ENCODE measurements at regions not wholly inside any gene's neighbourhood (a gene's known extent, or its start where the extent isn't known, plus 50 kb on each side); places are given as distances from the start of the nearest gene placed in this dataset.

DNA sequence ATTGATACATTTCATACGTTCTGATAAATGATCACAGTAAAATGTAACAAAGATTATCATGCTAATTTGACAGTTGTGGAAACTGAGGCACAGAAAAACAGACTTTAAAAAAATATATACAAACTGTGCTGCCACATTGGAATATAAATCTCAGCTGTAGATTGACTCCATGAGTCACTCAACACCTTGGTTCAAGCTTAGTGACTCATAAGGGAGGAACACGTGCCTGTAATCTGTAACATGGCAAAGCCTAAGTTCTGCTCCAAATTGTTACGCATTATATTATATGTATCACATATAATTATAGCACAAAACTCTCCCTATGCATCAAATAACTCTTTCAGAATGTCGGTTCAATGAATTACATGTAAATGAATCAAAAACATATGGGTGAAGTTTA, 1047.5 kb downstream of the GATA3 start:
- Histone ChIP-seq H3K9me3 (no peaks in the 10 kb centered on the region), H3K36me3 (ENCODE audit: control insufficient read depth, insufficient read depth, low read length) (no peaks in the 10 kb centered on the region), H3K4me1 (no peaks in the 10 kb centered on the region), H3K27me3 (replicated peaks; ENCODE audit: control insufficient read depth, insufficient read depth, low read length) (no peaks in the 10 kb centered on the region), H3K4me3 (ENCODE audit: low read depth, low read length) (no peak overlapping the region)
- DNase-seq, result no peak
- no peak overlapping the region for H3K4me3 Mint-ChIP-seq (ENCODE audit: unreplicated experiment)
- no peaks in the 10 kb centered on the region for H3K27me3 Mint-ChIP-seq (ENCODE audit: insufficient read depth, unreplicated experiment)
- BruUV-seq (replicated peaks), result no TSS peak
- POLR2A ChIA-PET, result no interaction called here
- no peaks in the 10 kb centered on the region for H3K9me3 Mint-ChIP-seq (ENCODE audit: unreplicated experiment)
- H3K36me3 Mint-ChIP-seq (ENCODE audit: insufficient read depth, unreplicated experiment), result no peaks in the 10 kb centered on the region
- no peaks in the 10 kb centered on the region for H3K4me1 Mint-ChIP-seq (ENCODE audit: low read depth, unreplicated experiment)
- intact Hi-C loops (cut with micrococcal nuclease; ENCODE audit: unreplicated experiment), result no loop called here
- H3K27ac Mint-ChIP-seq (ENCODE audit: unreplicated experiment), result no peak overlapping the region
- no peak for TF ChIP-seq CTCF (IDR thresholded peaks at IDR 0.05; ENCODE audit: insufficient read depth in 1 of 2, low read depth in 1 of 2, low read length in 1 of 2, severe bottlenecking in 1 of 2, unreplicated experiment in 1 of 2)
- CTCF ChIA-PET, result no interaction called here

GRCh38 chr10:9103301-9103700, 1048.8 kb downstream of the GATA3 start:
- POLR2A ChIA-PET, result no interaction called here
- no peaks in the 10 kb centered on the region for H3K27me3 Mint-ChIP-seq (ENCODE audit: insufficient read depth, unreplicated experiment)

DNA sequence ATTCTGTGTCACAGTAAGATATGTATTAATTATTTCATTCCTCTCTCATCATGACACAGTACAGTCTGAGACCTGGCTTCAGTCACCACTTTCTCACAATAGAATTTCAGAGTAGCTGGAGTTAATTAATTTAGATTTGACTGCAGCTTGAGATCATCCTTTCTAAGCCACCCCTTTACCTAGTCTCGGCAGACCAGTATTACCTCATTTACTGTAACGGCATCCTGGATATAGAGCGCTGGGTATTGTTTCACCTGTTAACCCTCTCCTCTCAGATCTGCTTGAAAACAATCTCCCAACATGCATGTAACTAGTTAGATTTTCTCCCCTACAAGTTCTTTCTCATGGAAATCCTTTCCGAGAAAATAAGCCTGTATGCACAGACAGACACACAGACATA, 1057.5 kb downstream of the GATA3 start:
- Mint-ChIP-seq H3K9me3 (ENCODE audit: unreplicated experiment) (no peaks in the 10 kb centered on the region), H3K36me3 (ENCODE audit: insufficient read depth, unreplicated experiment) (no peaks in the 10 kb centered on the region), H3K4me1 (ENCODE audit: low read depth, unreplicated experiment) (no peaks in the 10 kb centered on the region), H3K27ac (ENCODE audit: unreplicated experiment) (no peak overlapping the region), H3K27me3 (ENCODE audit: insufficient read depth, unreplicated experiment) (no peaks in the 10 kb centered on the region), H3K4me3 (ENCODE audit: unreplicated experiment) (no peak overlapping the region)
- Histone ChIP-seq H3K9me3 (no peaks in the 10 kb centered on the region), H3K36me3 (ENCODE audit: control insufficient read depth, insufficient read depth, low read length) (no peaks in the 10 kb centered on the region), H3K4me3 (ENCODE audit: low read depth, low read length) (no peak overlapping the region), H3K27me3 (replicated peaks; ENCODE audit: control insufficient read depth, insufficient read depth, low read length) (no peaks in the 10 kb centered on the region), H3K4me1 (no peaks in the 10 kb centered on the region)
- BruUV-seq (replicated peaks), result no TSS peak
- no peak for TF ChIP-seq CTCF (IDR thresholded peaks at IDR 0.05; ENCODE audit: insufficient read depth in 1 of 2, low read depth in 1 of 2, low read length in 1 of 2, severe bottlenecking in 1 of 2, unreplicated experiment in 1 of 2)
- ChIA-PET POLR2A (no interaction called here), CTCF (no interaction called here)
- DNase-seq, result no peak
- intact Hi-C loops (cut with micrococcal nuclease; ENCODE audit: unreplicated experiment), result no loop called here

More at GRCh38 chr10:9103301-9103700, 1048.8 kb downstream of the GATA3 start:
- Mint-ChIP-seq H3K4me3 (ENCODE audit: unreplicated experiment) (no peak overlapping the region), H3K9me3 (ENCODE audit: unreplicated experiment) (no peaks in the 10 kb centered on the region), H3K27ac (ENCODE audit: unreplicated experiment) (no peak overlapping the region), H3K36me3 (ENCODE audit: insufficient read depth, unreplicated experiment) (no peaks in the 10 kb centered on the region), H3K4me1 (ENCODE audit: low read depth, unreplicated experiment) (no peaks in the 10 kb centered on the region)
- no peak overlapping the region for H3K4me3 ChIP-seq (ENCODE audit: low read depth, low read length)
- no peaks in the 10 kb centered on the region for H3K4me1 ChIP-seq
- no peak for TF ChIP-seq CTCF (IDR thresholded peaks at IDR 0.05; ENCODE audit: insufficient read depth in 1 of 2, low read depth in 1 of 2, low read length in 1 of 2, severe bottlenecking in 1 of 2, unreplicated experiment in 1 of 2)
- no peaks in the 10 kb centered on the region for H3K27me3 ChIP-seq (replicated peaks; ENCODE audit: control insufficient read depth, insufficient read depth, low read length)
- DNase-seq, result no peak
- no peaks in the 10 kb centered on the region for H3K36me3 ChIP-seq (ENCODE audit: control insufficient read depth, insufficient read depth, low read length)
- intact Hi-C loops (cut with micrococcal nuclease; ENCODE audit: unreplicated experiment), result no loop called here
- CTCF ChIA-PET, result no interaction called here
- H3K9me3 ChIP-seq, result no peaks in the 10 kb centered on the region
- BruUV-seq (replicated peaks), result no TSS peak
